RWPE2 (cell line): ENCODE measurements at regions not wholly inside any gene's neighbourhood (a gene's known extent, or its start where the extent isn't known, plus 50 kb on each side); places are given as distances from the start of the nearest gene placed in this dataset.

ENCODE experiments used
- ATAC-seq: fragments of 200-7000 bp; cut with Tn5 transposase; 3 replicates; pipeline ENCODE4 v1.9.1; 2021; ENCODE audit warnings: low read depth
- DNase-seq: peaks from one replicate; pipeline ENCODE4 v3.0.0-alpha.2; 2020; ENCODE audit warnings: low spot score
- H3K27ac ChIP-seq: fragments of 450-650 bp; 2 replicates; pipeline ENCODE4 v1.5.1; 2017; ENCODE audit warnings: mild to moderate bottlenecking; ENCODE audit not compliant: poor library complexity, severe bottlenecking
- H3K27me3 ChIP-seq: fragments of 250-450 bp; sonication (Bioruptor Pico); 2 replicates; pipeline ENCODE4 v1.5.1; 2021; ENCODE audit warnings: mild to moderate bottlenecking, moderate library complexity; ENCODE audit not compliant: insufficient read depth, poor library complexity, severe bottlenecking
- H3K36me3 ChIP-seq: fragments of 250-450 bp; sonication (Bioruptor Pico); 2 replicates; pipeline ENCODE4 v1.5.1; 2020; ENCODE audit warnings: low read depth, mild to moderate bottlenecking, moderate library complexity
- H3K4me1 ChIP-seq: fragments of 250-450 bp; sonication (Bioruptor Pico); 2 replicates; pipeline ENCODE4 v1.5.1; 2021; ENCODE audit warnings: mild to moderate bottlenecking, moderate library complexity; ENCODE audit not compliant: insufficient read depth, poor library complexity, severe bottlenecking
- H3K4me3 ChIP-seq: fragments of 250-450 bp; sonication (Bioruptor Pico); 2 replicates; pipeline ENCODE4 v1.5.1; 2021; ENCODE audit warnings: mild to moderate bottlenecking, moderate library complexity; ENCODE audit not compliant: severe bottlenecking
- H3K9me3 ChIP-seq: fragments of 250-450 bp; sonication (Bioruptor Pico); 2 replicates; pipeline ENCODE4 v1.5.1; 2021; ENCODE audit warnings: mild to moderate bottlenecking, moderate library complexity; ENCODE audit not compliant: severe bottlenecking
- CTCF ChIP-seq: fragments of 450-650 bp; IDR thresholded peaks from one replicate; pipeline ENCODE4 v1.5.1; 2017; ENCODE audit warnings: mild to moderate bottlenecking, moderate library complexity; ENCODE audit not compliant: poor library complexity, severe bottlenecking

- no peak for TF ChIP-seq CTCF
- no peaks in the 10 kb centered on the region for H3K27me3 ChIP-seq
- no peaks in the 10 kb centered on the region for H3K36me3 ChIP-seq
- no peak overlapping the region for H3K27ac ChIP-seq
- ATAC-seq, result no peak
- H3K9me3 ChIP-seq, result no peaks in the 10 kb centered on the region
- H3K4me1 ChIP-seq, result peaks cover 32% of the 10 kb centered on the region
- no peak overlapping the region for H3K4me3 ChIP-seq
- no peak for DNase-seq
Observed at GRCh38 chr10:118498623-118499022, 96.8 kb downstream of the PRLHR start.

- no peak overlapping the region for H3K27ac ChIP-seq
- ATAC-seq, result no peak
- H3K4me3 ChIP-seq, result no peak overlapping the region
- TF ChIP-seq CTCF, result no peak
- no peak for DNase-seq
- no peaks in the 10 kb centered on the region for H3K27me3 ChIP-seq
- peaks cover 18% of the 10 kb centered on the region for H3K4me1 ChIP-seq
- H3K36me3 ChIP-seq, result no peaks in the 10 kb centered on the region
- H3K9me3 ChIP-seq, result no peaks in the 10 kb centered on the region
Observed at GRCh38 chr10:118497227-118497626, 98.2 kb downstream of the PRLHR start.

GRCh38 chr10:118496525-118496924 is 98.9 kb downstream of the PRLHR start:
- ATAC-seq (no peak), DNase-seq (no peak)
- Histone ChIP-seq H3K27me3 (no peaks in the 10 kb centered on the region), H3K4me3 (no peak overlapping the region), H3K36me3 (no peaks in the 10 kb centered on the region), H3K4me1 (peaks cover 13% of the 10 kb centered on the region), H3K9me3 (no peaks in the 10 kb centered on the region), H3K27ac (no peak overlapping the region)
- no peak for TF ChIP-seq CTCF

- peaks cover 3% of the 10 kb centered on the region for H3K4me1 ChIP-seq
- H3K27me3 ChIP-seq, result no peaks in the 10 kb centered on the region
- H3K27ac ChIP-seq, result no peak overlapping the region
- no peak for TF ChIP-seq CTCF
- no peak overlapping the region for H3K4me3 ChIP-seq
- no peaks in the 10 kb centered on the region for H3K9me3 ChIP-seq
- no peaks in the 10 kb centered on the region for H3K36me3 ChIP-seq
- no peak for DNase-seq
- ATAC-seq, result no peak
Observed at GRCh38 chr10:118495499-118495898, 99.9 kb downstream of the PRLHR start.

GRCh38 chr10:118491055-118491454 is 104.4 kb downstream of the PRLHR start:
- no peaks in the 10 kb centered on the region for H3K36me3 ChIP-seq
- H3K27ac ChIP-seq, result no peak overlapping the region
- ATAC-seq, result no peak
- DNase-seq, result no peak
- TF ChIP-seq CTCF, result no peak
- H3K9me3 ChIP-seq, result peaks cover 2% of the 10 kb centered on the region
- no peaks in the 10 kb centered on the region for H3K4me1 ChIP-seq
- H3K4me3 ChIP-seq, result no peak overlapping the region
- no peaks in the 10 kb centered on the region for H3K27me3 ChIP-seq
